ENCODE measurements at regions not wholly inside any gene's neighbourhood (a gene's known extent, or its start where the extent isn't known, plus 50 kb on each side); places are given as distances from the start of the nearest gene placed in this dataset.

- Histone ChIP-seq H3K36me3 (ENCODE audit: insufficient read depth, low read length) (no peaks in the 10 kb centered on the region), H3K4me3 (peak overlapping the region; percentile 58), H3K27ac (peak overlapping the region; percentile 67; the same call in 1 of the 2 replicates), H3K9me3 (ENCODE audit: low read depth, low read length) (no peaks in the 10 kb centered on the region), H3K9ac (ENCODE audit: insufficient read length) (no peak overlapping the region)
- TF ChIP-seq EZH2 (IDR thresholded peaks at IDR 0.05) (no peak), POLR2AphosphoS5 (IDR thresholded peaks at IDR 0.05; ENCODE audit: borderline replicate concordance, low read depth, low read length) (peak; percentile 28; the same call in 1 of the 2 replicates), FOXP2 (optimal IDR thresholded peaks at IDR 0.05; ENCODE audit: control extremely low read depth, extremely low read length, insufficient read depth) (peak; percentile 37)
- DNase-seq (ENCODE audit: low read depth, low spot score): peak; percentile 85
Measured at GRCh38 chr14:49946320-49947141, 53.6 kb downstream of the ARF6 start.

GRCh38 chr14:49947506-49947905 is 54.6 kb downstream of the ARF6 start:
- no peak overlapping the region for H3K27ac ChIP-seq
- H3K4me3 ChIP-seq: no peak overlapping the region
- no peaks in the 10 kb centered on the region for H3K36me3 ChIP-seq (ENCODE audit: insufficient read depth, low read length)
- no peaks in the 10 kb centered on the region for H3K9me3 ChIP-seq (ENCODE audit: low read depth, low read length)
- DNase-seq (ENCODE audit: low read depth, low spot score): no peak
- TF ChIP-seq EZH2 (IDR thresholded peaks at IDR 0.05) (no peak), FOXP2 (optimal IDR thresholded peaks at IDR 0.05; ENCODE audit: control extremely low read depth, extremely low read length, insufficient read depth) (no peak), POLR2AphosphoS5 (IDR thresholded peaks at IDR 0.05; ENCODE audit: borderline replicate concordance, low read depth, low read length) (no peak)
- H3K9ac ChIP-seq (ENCODE audit: insufficient read length): no peak overlapping the region

- Histone ChIP-seq H3K4me3 (no peak overlapping the region), H3K9ac (ENCODE audit: insufficient read length) (no peak overlapping the region), H3K36me3 (ENCODE audit: insufficient read depth, low read length) (no peaks in the 10 kb centered on the region), H3K9me3 (ENCODE audit: low read depth, low read length) (no peaks in the 10 kb centered on the region), H3K27ac (no peak overlapping the region)
- no peak for DNase-seq (ENCODE audit: low read depth, low spot score)
- TF ChIP-seq POLR2AphosphoS5 (IDR thresholded peaks at IDR 0.05; ENCODE audit: borderline replicate concordance, low read depth, low read length) (no peak), EZH2 (IDR thresholded peaks at IDR 0.05) (no peak), FOXP2 (optimal IDR thresholded peaks at IDR 0.05; ENCODE audit: control extremely low read depth, extremely low read length, insufficient read depth) (no peak)
Measured at GRCh38 chr14:49950275-49951228, 57.7 kb downstream of the ARF6 start.

GRCh38 chr14:49951229-49951607 is 58.3 kb downstream of the ARF6 start:
- Histone ChIP-seq H3K9ac (ENCODE audit: insufficient read length) (no peak overlapping the region), H3K9me3 (ENCODE audit: low read depth, low read length) (no peaks in the 10 kb centered on the region), H3K27ac (no peak overlapping the region), H3K36me3 (ENCODE audit: insufficient read depth, low read length) (no peaks in the 10 kb centered on the region), H3K4me3 (no peak overlapping the region)
- DNase-seq (ENCODE audit: low read depth, low spot score): no peak
- TF ChIP-seq POLR2AphosphoS5 (IDR thresholded peaks at IDR 0.05; ENCODE audit: borderline replicate concordance, low read depth, low read length) (no peak), EZH2 (IDR thresholded peaks at IDR 0.05) (no peak), FOXP2 (optimal IDR thresholded peaks at IDR 0.05; ENCODE audit: control extremely low read depth, extremely low read length, insufficient read depth) (no peak)

GRCh38 chr14:49951691-49952345 is 58.9 kb downstream of the ARF6 start:
- no peak overlapping the region for H3K27ac ChIP-seq
- no peak overlapping the region for H3K4me3 ChIP-seq
- TF ChIP-seq EZH2 (IDR thresholded peaks at IDR 0.05) (no peak), FOXP2 (optimal IDR thresholded peaks at IDR 0.05; ENCODE audit: control extremely low read depth, extremely low read length, insufficient read depth) (no peak), POLR2AphosphoS5 (IDR thresholded peaks at IDR 0.05; ENCODE audit: borderline replicate concordance, low read depth, low read length) (no peak)
- no peak overlapping the region for H3K9ac ChIP-seq (ENCODE audit: insufficient read length)
- H3K9me3 ChIP-seq (ENCODE audit: low read depth, low read length): no peaks in the 10 kb centered on the region
- no peak for DNase-seq (ENCODE audit: low read depth, low spot score)
- no peaks in the 10 kb centered on the region for H3K36me3 ChIP-seq (ENCODE audit: insufficient read depth, low read length)

GRCh38 chr14:49953196-49953595 is 60.3 kb downstream of the ARF6 start:
- Histone ChIP-seq H3K9me3 (ENCODE audit: low read depth, low read length) (no peaks in the 10 kb centered on the region), H3K9ac (ENCODE audit: insufficient read length) (no peak overlapping the region), H3K4me3 (no peak overlapping the region), H3K36me3 (ENCODE audit: insufficient read depth, low read length) (no peaks in the 10 kb centered on the region), H3K27ac (no peak overlapping the region)
- DNase-seq (ENCODE audit: low read depth, low spot score): no peak
- TF ChIP-seq EZH2 (IDR thresholded peaks at IDR 0.05) (no peak), FOXP2 (optimal IDR thresholded peaks at IDR 0.05; ENCODE audit: control extremely low read depth, extremely low read length, insufficient read depth) (no peak), POLR2AphosphoS5 (IDR thresholded peaks at IDR 0.05; ENCODE audit: borderline replicate concordance, low read depth, low read length) (no peak)

- H3K27ac ChIP-seq: no peak overlapping the region
- TF ChIP-seq POLR2AphosphoS5 (IDR thresholded peaks at IDR 0.05; ENCODE audit: borderline replicate concordance, low read depth, low read length) (no peak), FOXP2 (optimal IDR thresholded peaks at IDR 0.05; ENCODE audit: control extremely low read depth, extremely low read length, insufficient read depth) (no peak), EZH2 (IDR thresholded peaks at IDR 0.05) (no peak)
- H3K36me3 ChIP-seq (ENCODE audit: insufficient read depth, low read length): no peaks in the 10 kb centered on the region
- no peak overlapping the region for H3K4me3 ChIP-seq
- no peak for DNase-seq (ENCODE audit: low read depth, low spot score)
- H3K9ac ChIP-seq (ENCODE audit: insufficient read length): no peak overlapping the region
- H3K9me3 ChIP-seq (ENCODE audit: low read depth, low read length): no peaks in the 10 kb centered on the region
Measured at GRCh38 chr14:49954171-49954631, 61.3 kb downstream of the ARF6 start.

Data from SK-N-MC (cell line).